ENCODE measurements at regions not wholly inside any gene's neighbourhood (a gene's known extent, or its start where the extent isn't known, plus 50 kb on each side); places are given as distances from the start of the nearest gene placed in this dataset.

GRCh38 chr9:26675035-26675434 lies 217.6 kb downstream of the CAAP1 start:
- TF ChIP-seq CTCF (conservative IDR thresholded peaks at IDR 0.05; ENCODE audit: low read depth, low read length) (no peak), EZH2 (IDR thresholded peaks at IDR 0.05; ENCODE audit: borderline replicate concordance, low read depth, low read length, poor library complexity, severe bottlenecking) (no peak)

All from A673 (cell line).